T-helper 1 cell treated with Interleukin-12 subunit alpha and Interleukin-12 subunit beta and Interleukin-4 antibody, amounts not matched to agents 30 ng/mL and 1 ng/mL, for 36 hours (primary cell): ENCODE measurements at regions not wholly inside any gene's neighbourhood (a gene's known extent, or its start where the extent isn't known, plus 50 kb on each side); places are given as distances from the start of the nearest gene placed in this dataset.

Experiments used
- intact Hi-C: fragments of 100-400 bp; cut with micrococcal nuclease; formaldehyde crosslinking; loops from one replicate; pipeline ENCODE4 v1.15.1; 2024

- intact Hi-C loops: no loop called here
Observed at GRCh38 chr17:74004056-74004455, 199.4 kb upstream of the RPL38 start.

GRCh38 chr17:74005790-74006189 lies 197.7 kb upstream of the RPL38 start:
- intact Hi-C loops: no loop called here

- intact Hi-C loops: no loop called here
Observed at GRCh38 chr17:74006371-74006770, 197.1 kb upstream of the RPL38 start.

GRCh38 chr17:74008196-74008595 lies 195.3 kb upstream of the RPL38 start:
- intact Hi-C loops: no loop called here

- intact Hi-C loops: no loop called here
Observed at GRCh38 chr17:74009056-74009625, 194.3 kb upstream of the RPL38 start.

GRCh38 chr17:74010903-74011302 lies 192.6 kb upstream of the RPL38 start:
- intact Hi-C loops: no loop called here

GRCh38 chr17:74011966-74012365 lies 191.5 kb upstream of the RPL38 start:
- intact Hi-C loops: no loop called here

- intact Hi-C loops: no loop called here
Observed at GRCh38 chr17:74012465-74012864, 191.0 kb upstream of the RPL38 start.

- intact Hi-C loops: no loop called here
Observed at GRCh38 chr17:74015316-74015715, 188.2 kb upstream of the RPL38 start.

GRCh38 chr17:74015990-74016389 lies 187.5 kb upstream of the RPL38 start:
- intact Hi-C loops: no loop called here

- intact Hi-C loops: no loop called here
Observed at GRCh38 chr17:74016461-74016860, 187.0 kb upstream of the RPL38 start.

GRCh38 chr17:74017466-74017865 lies 186.0 kb upstream of the RPL38 start:
- intact Hi-C loops: no loop called here

- intact Hi-C loops: no loop called here
Observed at GRCh38 chr17:74018115-74018514, 185.4 kb upstream of the RPL38 start.

- intact Hi-C loops: no loop called here
Observed at GRCh38 chr17:74019271-74019670, 184.2 kb upstream of the RPL38 start.

GRCh38 chr17:74019860-74020259 lies 183.6 kb upstream of the RPL38 start:
- intact Hi-C loops: no loop called here

- intact Hi-C loops: no loop called here
Observed at GRCh38 chr17:74020522-74020921, 183.0 kb upstream of the RPL38 start.

GRCh38 chr17:74024871-74025531 lies 178.5 kb upstream of the RPL38 start:
- intact Hi-C loops: no loop called here

- intact Hi-C loops: no loop called here
Observed at GRCh38 chr17:74027444-74027843, 176.0 kb upstream of the RPL38 start.

GRCh38 chr17:74028354-74029116 lies 174.9 kb upstream of the RPL38 start:
- intact Hi-C loops: no loop called here

- intact Hi-C loops: no loop called here
Observed at GRCh38 chr17:74031316-74032090, 172.0 kb upstream of the RPL38 start.

- intact Hi-C loops: no loop called here
Observed at GRCh38 chr17:74032222-74032621, 171.3 kb upstream of the RPL38 start.

GRCh38 chr17:74037320-74037719 lies 166.2 kb upstream of the RPL38 start:
- intact Hi-C loops: no loop called here
